ENCODE measurements at regions not wholly inside any gene's neighbourhood (a gene's known extent, or its start where the extent isn't known, plus 50 kb on each side); places are given as distances from the start of the nearest gene placed in this dataset.
"Not testable (repeated sequence)": the region's sequence is repeated elsewhere in the genome, so short reads cannot be mapped to it uniquely, and the experiment has no call there.

DNA sequence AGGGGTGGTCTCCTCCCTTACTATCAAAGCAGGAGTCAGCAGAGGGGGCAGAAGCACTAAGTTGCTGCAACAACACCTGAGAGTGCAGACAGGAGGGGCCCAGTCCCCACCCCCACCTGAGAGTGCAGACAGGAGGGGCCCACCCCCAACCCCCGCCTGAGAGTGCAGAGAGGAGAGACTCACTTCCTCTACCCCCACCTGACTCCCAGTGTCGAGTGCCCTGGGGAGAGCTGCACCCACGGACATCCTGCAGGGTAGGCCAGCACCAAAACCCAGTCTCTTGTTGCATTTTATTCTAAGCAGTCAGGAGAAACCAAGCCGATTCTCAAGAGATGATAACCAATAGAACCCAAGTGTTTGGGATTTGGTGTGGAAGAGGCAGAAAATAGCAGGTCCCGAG is 78.4 kb downstream of the NAPG start:
- no peak for DNase-seq (ENCODE audit: low read depth in 2 of 2)

DNA sequence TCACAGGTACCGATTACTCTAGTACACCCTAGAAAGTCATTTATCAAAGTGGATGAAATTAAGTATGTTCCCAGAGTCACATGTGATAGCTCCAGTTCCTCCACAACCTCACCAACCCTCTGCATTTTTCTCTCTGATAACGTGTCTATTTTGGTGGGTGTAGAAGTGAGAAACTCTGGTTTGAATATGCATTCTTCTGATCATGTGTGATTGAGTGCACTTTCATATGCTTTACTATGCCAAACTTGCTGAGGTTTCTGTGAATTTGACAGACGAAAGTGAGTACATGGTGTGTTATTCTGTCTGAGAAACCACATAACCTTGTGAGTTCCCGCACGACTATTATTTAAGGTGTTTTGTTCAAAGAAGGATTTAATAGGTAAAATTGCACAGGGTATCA is 81.1 kb downstream of the NAPG start:
- DNase-seq (ENCODE audit: low read depth in 2 of 2): not testable (repeated sequence)

- DNase-seq (ENCODE audit: low read depth in 2 of 2): not testable (repeated sequence)
Measured at GRCh38 chr18:10607332-10608248, 81.8 kb downstream of the NAPG start.

- not testable (repeated sequence) for DNase-seq (ENCODE audit: low read depth in 2 of 2)
Measured at GRCh38 chr18:10608450-10608849, 82.6 kb downstream of the NAPG start.

- not testable (repeated sequence) for DNase-seq (ENCODE audit: low read depth in 2 of 2)
Measured at GRCh38 chr18:10609046-10609445, 83.2 kb downstream of the NAPG start.

DNA sequence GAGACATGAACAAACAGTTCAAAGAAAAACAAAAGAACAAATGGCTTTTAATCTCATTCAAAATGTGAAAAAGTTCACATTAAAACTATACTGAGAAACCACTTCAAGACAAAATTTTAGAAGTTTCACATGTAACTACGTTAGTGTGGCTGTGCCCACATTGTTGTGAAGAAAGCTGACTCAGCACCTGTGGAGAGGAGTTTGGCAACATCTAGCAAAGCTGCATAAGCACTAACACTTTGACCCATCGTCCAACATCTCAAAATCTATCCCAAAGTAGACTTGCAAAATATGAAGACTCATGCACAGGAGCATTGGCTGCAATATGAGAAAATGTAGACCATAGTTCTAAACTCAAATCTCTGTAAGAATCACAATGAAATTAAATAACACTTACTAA is 87.4 kb downstream of the NAPG start:
- DNase-seq (ENCODE audit: low read depth in 2 of 2): not testable (repeated sequence)

DNA sequence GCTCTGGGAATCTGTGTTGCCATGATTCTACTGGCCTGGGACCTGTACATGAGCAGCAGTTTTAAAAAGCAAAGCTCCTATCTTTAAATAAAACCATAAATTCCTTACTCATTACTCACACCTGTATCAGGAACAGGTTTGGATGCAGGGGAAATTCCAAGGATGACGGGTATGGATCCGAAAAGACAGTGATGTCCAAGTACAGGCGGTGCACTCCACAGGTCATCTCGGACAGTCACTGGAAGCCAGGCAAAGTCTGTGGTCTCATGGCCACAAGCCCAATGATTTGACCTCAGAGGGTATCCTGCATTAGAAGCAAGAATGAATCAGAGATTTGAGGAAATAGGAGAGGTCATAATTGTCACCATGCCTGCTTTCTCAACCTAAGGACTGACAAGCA is 90.9 kb downstream of the NAPG start:
- peak; percentile 2 to 36 for DNase-seq (ENCODE audit: low read depth in 2 of 2)

- DNase-seq (ENCODE audit: low read depth in 2 of 2): not testable (repeated sequence)
Measured at GRCh38 chr18:10618797-10619196, 93.0 kb downstream of the NAPG start.

- not testable (repeated sequence) for DNase-seq (ENCODE audit: low read depth in 2 of 2)
Measured at GRCh38 chr18:10619280-10619679, 93.5 kb downstream of the NAPG start.

DNA sequence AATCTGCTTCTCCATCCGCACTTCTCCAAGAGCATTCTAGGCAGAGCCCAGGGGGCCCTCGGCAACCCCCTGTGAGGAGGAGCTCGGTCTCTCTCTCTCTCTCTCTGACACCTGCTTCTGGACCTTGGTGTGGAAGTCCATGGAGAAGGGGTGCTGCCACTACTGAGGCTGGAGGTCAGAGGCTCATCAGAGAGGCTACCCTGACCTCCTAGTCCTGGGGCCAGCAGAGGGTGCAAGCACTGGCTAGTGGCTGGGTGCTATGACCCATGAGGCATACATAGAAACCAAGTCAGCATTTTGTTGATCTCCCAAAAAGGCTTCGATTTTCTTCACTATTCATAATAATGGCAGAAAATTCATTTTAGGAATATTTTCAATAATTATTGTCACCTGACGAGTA is 94.0 kb downstream of the NAPG start:
- DNase-seq (ENCODE audit: low read depth in 2 of 2): not testable (repeated sequence)
